GM18867 (cell line): ENCODE measurements at regions not wholly inside any gene's neighbourhood (a gene's known extent, or its start where the extent isn't known, plus 50 kb on each side); places are given as distances from the start of the nearest gene placed in this dataset.
"Not testable (repeated sequence)": the region's sequence is repeated elsewhere in the genome, so short reads cannot be mapped to it uniquely, and the experiment has no call there.

Experiments
- ATAC-seq: cut with Tn5 transposase; IDR thresholded peaks from one replicate; pipeline ENCODE4 v1.9.1; 2021; ENCODE audit warnings: mild to moderate bottlenecking, moderate library complexity; ENCODE audit not compliant: unreplicated experiment

DNA sequence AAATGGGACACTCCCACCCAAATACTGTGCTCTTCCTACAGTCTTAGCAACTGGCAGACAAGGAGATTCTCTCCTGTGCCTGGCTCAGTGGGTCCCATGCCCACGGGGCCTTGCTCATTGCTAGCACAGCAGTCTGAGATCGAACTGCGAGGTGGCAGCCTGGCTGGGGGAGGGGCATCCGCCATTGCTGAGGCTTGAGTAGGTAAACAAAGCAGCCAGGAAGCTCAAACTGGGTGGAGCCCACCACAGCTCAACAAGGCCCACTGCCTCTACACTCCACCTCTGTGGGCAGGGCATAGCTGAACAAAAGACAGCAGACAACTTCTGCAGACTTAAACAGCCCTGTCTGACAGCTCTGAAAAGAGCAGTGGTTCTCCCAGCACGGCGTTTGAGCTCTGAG lies 174.8 kb downstream of the COL12A1 start:
- not testable (repeated sequence) for ATAC-seq

DNA sequence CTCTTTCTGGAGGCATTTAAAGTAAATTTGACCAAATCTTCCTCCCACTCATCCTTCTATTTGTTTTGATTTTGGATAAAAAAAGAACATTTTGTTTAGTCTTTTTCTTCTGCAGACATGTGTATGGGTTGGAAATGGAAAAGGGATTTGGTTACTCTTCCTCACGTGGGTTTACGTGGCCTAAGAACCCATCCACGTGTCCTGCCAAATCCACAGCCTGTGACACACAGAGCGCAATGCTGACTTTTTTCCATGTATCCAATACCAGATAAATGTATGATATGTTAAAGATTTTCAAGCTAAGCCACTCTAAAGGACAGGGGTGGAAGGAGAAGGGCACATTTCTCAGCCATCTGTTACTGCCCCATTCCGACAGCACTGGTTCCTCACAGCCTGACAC lies 176.5 kb downstream of the COL12A1 start:
- ATAC-seq, result no peak

DNA sequence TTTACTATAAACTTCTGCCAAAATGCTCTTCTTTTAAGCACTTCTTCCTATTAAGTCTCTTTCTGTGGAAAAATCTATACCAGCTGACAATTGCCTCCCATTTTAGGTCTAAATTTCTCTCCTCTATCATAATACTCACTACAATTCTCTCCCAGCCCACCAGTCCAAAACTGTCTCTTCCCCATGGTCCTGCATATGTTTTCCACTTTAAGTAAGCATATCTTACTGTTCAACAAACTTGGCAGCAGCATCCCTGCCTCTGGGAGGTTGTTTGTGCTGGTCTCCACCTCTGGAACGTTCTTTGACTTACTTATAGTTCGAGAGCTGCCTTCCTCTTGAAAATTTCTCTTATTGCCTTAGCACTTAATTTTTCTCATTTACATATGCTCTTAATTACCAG lies 180.5 kb downstream of the COL12A1 start:
- no peak for ATAC-seq

DNA sequence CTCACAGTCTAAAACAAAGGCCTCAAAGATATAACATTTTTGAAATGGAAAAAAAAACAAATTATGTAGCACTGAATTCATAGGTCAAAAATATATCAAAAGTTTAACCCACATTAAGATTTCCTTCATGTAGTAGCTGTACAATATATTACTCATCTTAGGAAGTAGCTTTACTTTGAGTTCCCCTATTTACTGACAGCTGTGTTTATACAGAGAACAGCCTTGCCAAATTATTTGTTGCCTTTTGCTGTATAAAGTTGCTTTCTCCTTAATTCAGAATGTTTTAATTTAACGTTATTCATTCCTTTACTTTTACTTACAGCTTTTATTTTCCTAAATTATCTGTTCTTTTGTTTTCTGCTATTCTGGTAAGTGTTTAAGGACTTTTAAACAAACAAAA lies 181.0 kb downstream of the COL12A1 start:
- no peak for ATAC-seq

DNA sequence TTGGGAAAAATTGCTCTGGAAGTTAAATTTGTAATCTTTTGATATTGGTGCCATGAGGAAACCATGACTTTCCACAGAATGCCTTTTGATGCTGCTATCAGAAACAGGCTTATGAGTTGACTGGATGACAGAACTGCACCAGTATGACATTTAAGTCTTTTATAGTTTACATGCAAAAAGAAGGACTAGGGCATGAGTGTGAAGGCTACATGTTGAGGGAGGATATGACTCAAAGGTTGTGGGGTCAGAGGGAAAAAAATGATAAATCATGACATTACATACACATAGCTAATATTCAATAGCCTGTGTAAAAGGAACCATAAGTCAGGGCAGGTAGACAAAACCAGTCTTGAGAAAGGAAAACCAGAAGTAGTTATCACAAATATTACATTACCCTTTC lies 182.2 kb downstream of the COL12A1 start:
- no peak for ATAC-seq

DNA sequence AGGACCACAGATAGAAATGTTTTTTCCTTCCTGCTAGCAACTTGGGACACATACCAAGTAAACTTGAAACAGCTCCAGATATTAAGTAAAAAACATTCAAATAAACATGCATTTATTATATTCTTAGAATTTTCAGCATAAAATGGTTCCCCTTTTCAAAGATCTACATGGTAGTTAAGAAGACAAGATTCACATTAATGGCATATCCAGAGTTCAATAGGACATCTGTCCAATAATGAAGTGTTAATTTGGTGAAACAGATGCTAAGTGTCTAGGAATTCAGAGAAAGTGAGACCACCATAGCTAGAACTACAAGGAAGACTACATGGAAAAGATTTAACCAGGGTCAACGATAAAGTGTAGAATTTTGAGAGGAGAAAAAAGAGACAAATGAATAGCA lies 184.9 kb downstream of the COL12A1 start:
- no peak for ATAC-seq

DNA sequence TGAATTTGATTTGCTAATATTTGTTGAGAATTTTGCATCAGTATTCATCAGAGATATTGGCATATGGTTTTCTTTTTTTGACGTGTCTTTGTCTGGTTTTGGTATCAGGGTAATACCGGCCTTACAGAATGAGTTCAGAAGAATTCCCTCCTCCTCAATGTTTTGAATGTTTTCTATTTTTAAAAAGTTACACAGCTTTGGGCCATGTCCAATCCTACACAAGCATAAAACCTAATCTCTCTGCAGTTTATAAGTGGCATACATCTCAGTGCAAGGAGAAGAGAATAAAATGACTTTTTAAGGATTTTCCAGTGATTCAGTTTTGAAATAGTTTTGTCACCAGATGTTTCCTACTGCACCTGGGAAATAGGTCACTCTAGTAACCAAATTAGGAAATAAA lies 185.5 kb downstream of the COL12A1 start:
- no peak for ATAC-seq

DNA sequence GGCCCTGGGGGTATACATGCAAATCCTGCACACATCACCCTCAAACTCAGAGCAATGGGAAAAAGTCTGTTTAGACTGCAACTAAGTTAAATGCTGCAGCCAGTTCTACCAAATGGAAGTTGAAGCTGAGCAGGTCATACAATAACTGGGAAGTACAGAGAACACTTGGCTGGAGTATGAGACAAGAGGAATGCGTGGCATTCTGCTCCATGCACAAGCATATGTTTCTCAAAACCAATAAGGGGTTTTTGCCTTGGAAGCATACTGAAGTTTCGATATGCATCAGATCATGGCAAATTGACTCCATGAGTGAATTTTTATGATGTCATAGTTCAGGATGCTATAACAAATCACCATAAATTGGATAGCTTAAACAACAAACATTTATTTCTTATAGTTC lies 193.8 kb downstream of the COL12A1 start:
- no peak for ATAC-seq

DNA sequence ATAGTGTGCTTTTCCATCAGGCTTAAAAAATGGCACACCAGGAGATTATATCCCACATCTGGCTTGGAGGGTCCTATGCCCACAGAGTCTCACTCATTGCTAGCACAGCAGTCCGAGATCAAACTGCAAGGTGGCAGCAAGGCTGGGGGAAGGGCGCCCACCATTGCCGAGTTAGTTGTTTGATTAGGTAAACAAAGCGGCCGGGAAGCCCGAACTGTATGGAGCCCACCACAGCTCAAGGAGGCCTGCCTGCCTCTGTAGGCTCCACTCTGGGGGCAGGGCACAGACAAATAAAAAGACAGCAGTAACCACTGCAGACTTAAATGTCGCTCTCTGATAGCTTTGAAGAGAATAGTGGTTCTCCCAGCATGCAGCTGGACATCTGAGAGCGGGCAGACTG lies 201.9 kb downstream of the COL12A1 start:
- ATAC-seq, result not testable (repeated sequence)

DNA sequence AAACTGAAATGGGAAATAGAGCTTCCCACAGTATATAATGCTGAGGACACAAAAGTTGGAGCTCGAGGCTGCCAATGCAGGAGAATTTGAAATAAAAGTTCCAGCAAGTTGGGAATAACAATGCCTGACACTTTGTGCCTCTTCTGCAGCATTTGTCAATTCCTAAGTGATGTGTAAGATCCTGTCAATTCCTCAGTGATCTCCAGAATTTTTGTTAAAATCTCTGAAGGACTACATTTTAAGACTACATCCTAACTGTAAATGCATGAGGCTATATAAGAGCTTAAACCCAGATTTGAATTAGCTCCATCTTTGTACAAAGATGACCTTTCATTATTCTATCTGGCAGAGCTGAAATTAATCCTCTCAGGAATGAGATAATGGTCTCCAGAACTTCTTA lies 208.2 kb downstream of the COL12A1 start:
- ATAC-seq, result no peak

DNA sequence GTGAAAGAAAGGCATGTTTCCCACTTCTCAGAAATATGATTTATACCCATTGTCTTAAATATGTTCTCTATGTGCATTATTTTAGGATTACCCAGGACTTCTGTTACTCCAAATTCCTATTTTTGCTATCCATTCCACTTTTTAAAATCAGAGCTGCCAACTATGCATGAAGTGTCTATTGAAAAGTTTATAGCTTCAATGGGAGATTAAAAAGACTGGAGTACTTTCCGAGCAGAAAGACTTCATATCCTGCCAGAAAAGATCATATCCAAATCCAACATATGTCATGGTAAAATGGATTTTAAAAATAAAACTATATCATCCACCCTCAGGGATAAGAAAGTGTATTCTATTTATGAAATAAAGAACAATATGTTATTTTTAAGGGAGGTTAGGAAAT lies 212.7 kb downstream of the COL12A1 start:
- no peak for ATAC-seq

DNA sequence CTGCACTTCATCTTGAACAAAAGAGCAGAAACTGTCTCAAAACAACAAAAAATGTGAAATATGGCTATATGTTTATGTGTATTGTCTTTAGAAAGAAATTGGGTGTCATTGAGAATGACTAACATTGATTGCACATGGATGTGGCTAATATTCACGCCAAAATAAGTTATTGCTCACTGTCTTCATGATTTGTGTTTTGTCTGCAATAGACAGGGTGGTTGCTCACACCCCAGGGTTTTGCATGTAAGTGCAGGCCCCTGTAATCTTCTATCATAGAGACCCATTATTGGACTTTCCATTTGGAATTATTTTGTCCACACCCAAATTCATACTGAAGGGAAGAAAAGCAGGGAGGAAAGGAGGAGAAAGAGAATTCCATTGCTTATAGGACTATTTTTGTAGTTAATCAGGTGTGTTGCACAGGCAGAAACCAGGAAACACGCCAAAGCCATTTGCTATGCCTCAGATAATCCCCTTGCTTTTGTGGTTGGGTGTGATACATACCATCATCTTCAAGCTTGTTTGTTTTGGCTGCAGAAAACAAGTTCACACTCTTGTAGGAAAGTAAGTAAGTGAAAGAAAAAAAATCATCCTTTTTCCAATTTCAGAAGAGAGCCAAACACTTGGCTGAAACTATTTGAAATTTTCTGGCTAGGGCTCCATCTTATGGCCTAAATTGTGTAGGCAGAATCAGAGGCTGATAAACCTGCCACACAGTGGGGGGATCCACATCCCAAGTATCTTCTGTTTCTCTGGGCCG lies 214.1 kb downstream of the COL12A1 start:
- ATAC-seq, result no peak

DNA sequence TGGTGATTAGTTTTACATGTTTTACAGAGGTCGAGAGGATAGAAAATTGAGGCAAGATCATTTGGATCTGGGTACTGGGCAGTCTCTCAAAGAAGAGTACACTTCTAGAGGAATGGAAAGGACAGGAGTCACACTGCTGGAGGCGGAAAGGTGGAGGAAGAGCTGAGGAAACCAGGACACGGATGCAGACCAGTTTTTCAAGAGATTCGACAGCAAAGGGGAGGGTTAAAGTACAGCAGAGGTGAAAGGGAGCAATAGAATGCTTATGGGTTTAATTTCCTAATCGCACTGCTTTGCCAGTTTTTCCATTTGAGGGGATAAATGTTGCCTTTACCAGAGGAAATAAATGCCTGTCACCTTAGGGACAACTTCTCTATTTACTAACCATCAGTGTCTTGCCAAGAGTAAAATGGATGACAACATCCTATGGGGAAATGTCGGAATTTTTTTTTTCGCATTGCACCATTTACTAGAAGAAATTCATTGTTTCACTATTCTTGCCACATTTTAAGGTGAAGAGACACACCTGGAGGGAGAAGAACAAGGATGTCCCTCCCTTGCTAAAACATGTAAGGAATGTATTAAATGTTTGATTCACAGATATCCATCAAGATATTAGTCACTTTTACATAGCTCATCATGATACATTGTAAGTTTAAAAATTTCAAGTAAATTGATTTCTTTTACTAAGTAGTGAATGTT lies 226.6 kb downstream of the COL12A1 start:
- no peak for ATAC-seq

DNA sequence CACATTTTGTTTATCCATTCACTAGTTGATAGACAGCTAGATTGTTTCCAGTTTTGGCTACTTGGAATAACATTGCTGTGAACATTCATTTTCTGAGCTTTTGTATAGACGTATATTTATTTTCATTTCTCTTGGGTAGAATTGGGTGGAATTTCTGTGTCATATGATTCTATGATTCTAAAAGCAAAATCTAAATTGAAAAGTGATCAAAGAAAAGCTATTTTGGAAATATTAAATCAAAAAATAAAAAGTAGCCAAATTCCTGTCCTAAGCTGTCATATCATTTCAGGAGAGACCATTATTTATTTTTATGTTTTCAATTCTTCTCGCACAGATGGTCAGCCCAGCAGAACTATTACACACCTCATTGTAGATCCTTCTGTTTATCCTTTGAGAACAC lies 229.2 kb downstream of the COL12A1 start:
- no peak for ATAC-seq

DNA sequence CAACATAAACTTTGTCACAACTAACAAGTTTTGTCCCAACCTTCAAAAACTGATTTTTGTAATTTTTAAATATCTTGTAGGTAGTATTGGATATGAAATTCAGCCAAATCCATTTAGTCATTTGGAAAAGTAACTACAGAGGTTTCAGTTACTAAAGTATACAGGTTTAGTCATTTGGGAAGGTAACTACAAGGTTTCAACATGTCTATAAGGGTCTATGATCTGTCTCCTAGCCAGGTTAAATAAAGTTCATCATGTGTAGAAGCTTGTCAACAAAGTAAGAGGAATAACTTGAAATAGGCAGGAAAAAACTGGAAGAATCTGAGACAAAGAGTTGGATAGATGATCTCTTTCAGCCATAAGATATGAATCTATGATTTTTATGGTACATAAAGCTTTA lies 229.8 kb downstream of the COL12A1 start:
- no peak for ATAC-seq

DNA sequence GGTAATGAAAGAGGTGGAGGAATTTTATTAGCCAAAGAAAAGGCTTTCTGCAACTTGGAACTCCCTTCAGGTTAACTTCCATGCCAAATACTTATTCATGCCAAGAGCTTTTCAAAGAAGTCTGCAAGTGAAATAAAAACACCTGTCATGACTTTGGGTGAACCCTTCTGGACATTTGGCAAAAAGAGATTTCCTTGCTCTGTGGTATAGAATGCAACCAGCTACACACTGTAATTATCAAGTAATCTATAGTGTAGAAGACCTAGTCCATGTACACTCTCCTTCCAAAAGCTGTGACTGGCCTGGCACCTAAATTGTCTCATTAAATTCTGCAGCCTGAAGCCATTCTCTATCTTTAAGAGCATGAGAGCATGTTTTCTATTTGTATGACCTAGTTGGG lies 232.3 kb downstream of the COL12A1 start:
- ATAC-seq, result no peak

DNA sequence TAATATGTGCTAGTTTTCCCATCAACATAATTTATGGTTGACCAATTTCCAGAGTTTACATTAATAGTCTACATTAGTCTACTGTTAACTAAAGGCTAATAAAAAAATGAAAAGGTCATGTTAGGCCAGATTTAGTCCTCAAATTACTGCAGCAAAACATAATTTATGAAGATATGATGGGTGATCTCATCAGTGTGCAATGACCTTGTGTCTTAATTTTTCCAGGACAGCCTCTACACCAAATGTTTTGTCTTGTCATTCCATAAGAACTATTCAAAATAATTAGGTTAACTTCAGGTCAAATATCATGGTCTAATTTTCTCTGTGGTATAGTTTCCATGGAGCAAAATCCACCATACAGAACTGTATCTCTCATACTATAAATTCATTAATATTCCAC lies 234.2 kb downstream of the COL12A1 start:
- ATAC-seq, result no peak

DNA sequence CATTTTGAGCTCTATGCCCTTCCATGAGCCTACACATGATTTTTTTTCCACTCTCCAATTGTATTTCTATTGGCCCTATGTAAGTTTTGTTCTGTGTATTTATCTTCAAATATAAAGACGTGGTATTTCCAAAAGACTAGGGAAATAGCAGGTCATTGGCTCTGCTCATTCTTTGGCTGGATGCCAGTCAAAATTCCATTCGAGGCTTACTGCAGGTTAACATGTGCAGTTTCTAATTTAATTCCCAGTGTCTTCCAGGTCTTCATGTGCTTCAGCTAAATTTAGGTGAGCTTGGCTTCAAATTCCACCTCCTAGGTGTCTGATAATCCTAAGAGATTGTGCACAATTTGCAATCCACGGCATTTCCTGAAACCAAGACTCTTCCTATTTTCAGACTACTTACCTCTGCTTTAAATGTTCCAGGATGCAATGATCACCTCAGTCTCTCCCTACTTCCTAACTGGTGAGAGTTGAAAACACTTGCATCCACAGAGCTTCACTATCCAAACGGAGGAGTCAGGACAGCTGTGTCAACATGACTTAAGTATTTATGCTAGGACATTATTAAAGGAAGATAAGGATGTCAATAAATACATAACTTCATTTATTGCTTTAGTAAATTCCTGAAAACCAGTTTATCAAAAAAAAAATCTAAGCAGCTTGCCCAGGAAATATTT lies 236.1 kb downstream of the COL12A1 start:
- ATAC-seq, result no peak

DNA sequence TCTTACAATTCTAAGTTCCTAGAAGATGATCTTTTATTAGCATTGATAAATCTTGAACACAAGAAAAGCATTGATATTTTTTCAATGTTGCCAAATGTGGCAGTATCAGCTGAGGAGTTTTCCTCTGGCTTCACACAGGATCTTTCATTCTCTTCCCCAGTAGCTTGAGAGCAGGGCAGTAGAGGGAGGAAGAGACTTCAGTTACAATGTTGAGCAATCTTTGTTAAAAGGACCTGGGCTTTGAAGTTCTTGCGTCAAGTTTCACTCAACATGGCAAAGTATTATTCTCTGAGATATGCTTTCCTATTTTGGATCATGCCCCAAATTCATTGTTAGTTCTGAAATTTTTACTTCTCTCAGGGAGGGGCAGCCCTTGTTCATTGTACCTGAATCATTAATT lies 238.0 kb downstream of the COL12A1 start:
- ATAC-seq, result no peak

DNA sequence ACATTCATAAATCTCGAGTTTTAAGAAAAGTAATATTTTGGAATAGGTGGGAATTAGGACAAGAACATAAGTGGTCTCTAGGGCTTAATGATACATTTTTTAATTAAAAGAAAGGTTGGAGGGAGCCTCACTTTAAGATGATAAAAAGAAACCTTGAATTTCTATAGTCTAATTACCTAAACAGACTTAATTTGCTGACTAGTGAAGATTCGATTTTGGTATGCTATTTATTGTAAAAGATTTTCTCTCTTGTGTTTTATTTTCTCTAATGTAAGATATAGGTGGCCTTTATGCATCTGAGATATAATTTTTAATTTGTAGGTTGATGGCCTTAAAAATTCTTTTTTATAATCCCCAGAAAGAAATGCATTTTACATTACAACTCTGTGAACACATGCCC lies 239.1 kb downstream of the COL12A1 start:
- no peak for ATAC-seq

DNA sequence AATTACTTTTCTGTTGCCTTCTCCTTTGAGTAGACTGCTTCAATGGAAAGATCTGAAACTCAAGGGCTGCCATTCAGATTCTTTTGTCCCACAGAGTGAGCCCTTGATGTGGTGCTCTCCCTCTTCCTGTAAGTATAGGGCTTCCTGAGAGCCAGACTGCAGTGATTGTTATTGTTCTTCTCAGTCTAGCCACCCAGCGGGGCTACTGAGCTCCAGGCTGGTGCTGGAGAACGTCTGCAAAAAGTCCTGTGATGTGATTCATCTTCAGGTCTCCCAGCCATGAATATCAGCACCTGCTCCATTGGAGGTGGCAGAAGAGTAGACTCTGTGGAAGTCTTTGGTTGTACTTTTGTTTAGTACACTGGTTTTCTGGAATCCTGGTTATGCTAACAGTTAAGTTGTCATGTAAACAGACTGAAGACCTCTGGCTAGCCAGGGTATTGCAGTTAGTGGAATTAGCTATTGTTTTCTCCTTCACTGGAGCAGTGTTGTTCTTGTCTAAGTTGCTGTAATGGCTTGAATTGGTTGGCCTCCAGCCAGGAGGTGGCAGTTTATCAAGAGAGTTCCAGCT lies 240.9 kb downstream of the COL12A1 start:
- no peak for ATAC-seq
